Right atrium auricular region (tissue), 2 donors: ENCODE measurements at regions not wholly inside any gene's neighbourhood (a gene's known extent, or its start where the extent isn't known, plus 50 kb on each side); places are given as distances from the start of the nearest gene placed in this dataset.

Source experiments
- DNase-seq: peaks from one replicate; pipeline ENCODE4 v3.0.0-alpha.2; 2019; ENCODE audit warnings: low spot score
- H3K27ac ChIP-seq, 2 donors: fragments of 200-600 bp; sonication (generic); 1 replicate in 1 of 2; 2 replicates in 1 of 2; pipeline ENCODE4 v1.5.1; 2016 to 2019
- H3K27me3 ChIP-seq, 2 donors: fragments of 200-600 bp; sonication (generic); one replicate each; pipeline versions ENCODE4 v1.5.1 to v1.6.0; 2017 to 2019
- H3K36me3 ChIP-seq: fragments of 200-600 bp; sonication (generic); one replicate; pipeline ENCODE4 v1.5.1; 2016
- H3K4me1 ChIP-seq, 2 donors: fragments of 200-600 bp; sonication (generic); one replicate each; pipeline versions ENCODE4 v1.5.1 to v1.6.0; 2017 to 2019
- H3K4me3 ChIP-seq, 2 donors: fragments of 200-600 bp; sonication (generic); 1 replicate in 1 of 2; 2 replicates in 1 of 2; pipeline ENCODE4 v1.5.1; 2017 to 2019; ENCODE audit warnings: mild to moderate bottlenecking in 1 of 2, moderate library complexity in 1 of 2
- H3K9me3 ChIP-seq, 2 donors: fragments of 200-600 bp; sonication (generic); one replicate each; pipeline ENCODE4 v1.5.1; 2019
- TF ChIP-seq, protein P1 (sequence below), 2 donors: fragments of 200-600 bp; sonication (generic); IDR thresholded peaks; one replicate each; pipeline ENCODE4 v1.5.1; 2019; ENCODE audit warnings: antibody characterized with exemption in 2 of 2

- TF ChIP-seq, protein P1, sequence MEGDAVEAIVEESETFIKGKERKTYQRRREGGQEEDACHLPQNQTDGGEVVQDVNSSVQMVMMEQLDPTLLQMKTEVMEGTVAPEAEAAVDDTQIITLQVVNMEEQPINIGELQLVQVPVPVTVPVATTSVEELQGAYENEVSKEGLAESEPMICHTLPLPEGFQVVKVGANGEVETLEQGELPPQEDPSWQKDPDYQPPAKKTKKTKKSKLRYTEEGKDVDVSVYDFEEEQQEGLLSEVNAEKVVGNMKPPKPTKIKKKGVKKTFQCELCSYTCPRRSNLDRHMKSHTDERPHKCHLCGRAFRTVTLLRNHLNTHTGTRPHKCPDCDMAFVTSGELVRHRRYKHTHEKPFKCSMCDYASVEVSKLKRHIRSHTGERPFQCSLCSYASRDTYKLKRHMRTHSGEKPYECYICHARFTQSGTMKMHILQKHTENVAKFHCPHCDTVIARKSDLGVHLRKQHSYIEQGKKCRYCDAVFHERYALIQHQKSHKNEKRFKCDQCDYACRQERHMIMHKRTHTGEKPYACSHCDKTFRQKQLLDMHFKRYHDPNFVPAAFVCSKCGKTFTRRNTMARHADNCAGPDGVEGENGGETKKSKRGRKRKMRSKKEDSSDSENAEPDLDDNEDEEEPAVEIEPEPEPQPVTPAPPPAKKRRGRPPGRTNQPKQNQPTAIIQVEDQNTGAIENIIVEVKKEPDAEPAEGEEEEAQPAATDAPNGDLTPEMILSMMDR (IDR thresholded peaks at IDR 0.05) = no peak
- no peaks in the 10 kb centered on the region for H3K36me3 ChIP-seq
- H3K27ac ChIP-seq = no peak overlapping the region
- no peaks in the 10 kb centered on the region for H3K9me3 ChIP-seq
- no peaks in the 10 kb centered on the region for H3K4me1 ChIP-seq
- no peak for DNase-seq
- no peak overlapping the region for H3K4me3 ChIP-seq
- H3K27me3 ChIP-seq = no peaks in the 10 kb centered on the region
These were observed 133.9 kb downstream of the SPCS3 start for GRCh38 chr4:176453658-176454057.

DNA sequence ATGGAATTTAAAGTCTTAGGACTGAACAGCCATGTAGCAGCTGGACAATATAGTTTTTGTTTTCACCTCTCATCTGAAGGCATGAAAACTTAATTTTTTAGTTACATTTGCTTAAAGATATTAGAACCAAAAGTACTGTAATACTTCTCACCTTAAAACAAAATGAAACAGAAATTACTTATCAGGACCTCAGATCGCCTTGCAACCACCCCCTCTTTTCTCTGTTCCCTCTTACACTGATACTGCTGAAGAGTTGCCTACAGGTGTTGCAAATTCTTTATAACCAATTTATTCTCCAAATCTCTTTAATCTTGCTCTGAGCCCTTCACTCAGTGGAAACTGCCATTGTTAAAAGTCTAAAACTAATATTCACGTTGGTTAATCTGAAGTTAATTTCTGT is 145.0 kb downstream of the SPCS3 start:
- no peak for DNase-seq
- TF ChIP-seq, protein P1 (IDR thresholded peaks at IDR 0.05) = no peak
- no peak overlapping the region for H3K27ac ChIP-seq
- H3K36me3 ChIP-seq = no peaks in the 10 kb centered on the region
- no peak overlapping the region for H3K4me3 ChIP-seq
- no peaks in the 10 kb centered on the region for H3K4me1 ChIP-seq
- H3K9me3 ChIP-seq = no peaks in the 10 kb centered on the region
- no peaks in the 10 kb centered on the region for H3K27me3 ChIP-seq

GRCh38 chr4:176467001-176467400 is 147.2 kb downstream of the SPCS3 start:
- Histone ChIP-seq H3K9me3 (no peaks in the 10 kb centered on the region), H3K27ac (no peak overlapping the region), H3K4me3 (no peak overlapping the region), H3K4me1 (no peaks in the 10 kb centered on the region), H3K27me3 (no peaks in the 10 kb centered on the region), H3K36me3 (no peaks in the 10 kb centered on the region)
- TF ChIP-seq, protein P1 (IDR thresholded peaks at IDR 0.05) = no peak
- no peak for DNase-seq

- H3K4me3 ChIP-seq = no peak overlapping the region
- no peak for DNase-seq
- H3K4me1 ChIP-seq = no peaks in the 10 kb centered on the region
- TF ChIP-seq, protein P1 (IDR thresholded peaks at IDR 0.05) = no peak
- H3K27me3 ChIP-seq = no peaks in the 10 kb centered on the region
- no peak overlapping the region for H3K27ac ChIP-seq
- no peaks in the 10 kb centered on the region for H3K36me3 ChIP-seq
- H3K9me3 ChIP-seq = no peaks in the 10 kb centered on the region
These were observed 149.8 kb downstream of the SPCS3 start for GRCh38 chr4:176469546-176469945.

- no peak overlapping the region for H3K27ac ChIP-seq
- H3K27me3 ChIP-seq = no peaks in the 10 kb centered on the region
- H3K9me3 ChIP-seq = no peaks in the 10 kb centered on the region
- no peak for DNase-seq
- H3K4me3 ChIP-seq = no peak overlapping the region
- H3K4me1 ChIP-seq = no peaks in the 10 kb centered on the region
- no peaks in the 10 kb centered on the region for H3K36me3 ChIP-seq
- TF ChIP-seq, protein P1 (IDR thresholded peaks at IDR 0.05) = no peak
These were observed 150.9 kb downstream of the SPCS3 start for GRCh38 chr4:176470671-176471070.

- DNase-seq = no peak
- H3K9me3 ChIP-seq = no peaks in the 10 kb centered on the region
- H3K4me3 ChIP-seq = no peak overlapping the region
- no peak overlapping the region for H3K27ac ChIP-seq
- TF ChIP-seq, protein P1 (IDR thresholded peaks at IDR 0.05) = no peak
- no peaks in the 10 kb centered on the region for H3K36me3 ChIP-seq
- H3K27me3 ChIP-seq = no peaks in the 10 kb centered on the region
- no peaks in the 10 kb centered on the region for H3K4me1 ChIP-seq
These were observed 155.3 kb downstream of the SPCS3 start for GRCh38 chr4:176475067-176475466.
